HG03354 (cell line): ENCODE measurements at regions not wholly inside any gene's neighbourhood (a gene's known extent, or its start where the extent isn't known, plus 50 kb on each side); places are given as distances from the start of the nearest gene placed in this dataset.
A peak's percentile ranks its signal among the peaks of the same experiment; 100 is the strongest.
"Not testable (repeated sequence)": the region's sequence is repeated elsewhere in the genome, so short reads cannot be mapped to it uniquely, and the experiment has no call there.

ENCODE experiments used
- ATAC-seq: cut with Tn5 transposase; IDR thresholded peaks from one replicate; pipeline ENCODE4 v1.9.1; 2021; ENCODE audit warnings: mild to moderate bottlenecking; ENCODE audit not compliant: unreplicated experiment, poor library complexity, severe bottlenecking

- no peak for ATAC-seq
These were observed 200.3 kb downstream of the C9orf152 start for GRCh38 chr9:110007477-110008270.

GRCh38 chr9:110008663-110009062 is 199.3 kb downstream of the C9orf152 start:
- ATAC-seq = no peak

- ATAC-seq = no peak
These were observed 196.2 kb downstream of the C9orf152 start for GRCh38 chr9:110011628-110012320.

GRCh38 chr9:110013064-110013463 is 194.9 kb downstream of the C9orf152 start:
- ATAC-seq = no peak

GRCh38 chr9:110015759-110016158 is 192.2 kb downstream of the C9orf152 start:
- ATAC-seq = no peak

- no peak for ATAC-seq
These were observed 191.6 kb downstream of the C9orf152 start for GRCh38 chr9:110016340-110016739.

- not testable (repeated sequence) for ATAC-seq
These were observed 187.7 kb downstream of the C9orf152 start for GRCh38 chr9:110020216-110020615.

GRCh38 chr9:110021891-110022290 is 186.1 kb downstream of the C9orf152 start:
- ATAC-seq = peak; percentile 91

GRCh38 chr9:110023221-110023620 is 184.7 kb downstream of the C9orf152 start:
- ATAC-seq = not testable (repeated sequence)

- peak; percentile 50 for ATAC-seq
These were observed 182.3 kb downstream of the C9orf152 start for GRCh38 chr9:110025551-110026170.

- ATAC-seq = no peak
These were observed 180.3 kb downstream of the C9orf152 start for GRCh38 chr9:110027671-110028081.

GRCh38 chr9:110028271-110028670 is 179.7 kb downstream of the C9orf152 start:
- ATAC-seq = no peak

GRCh38 chr9:110028676-110029075 is 179.3 kb downstream of the C9orf152 start:
- no peak for ATAC-seq

- no peak for ATAC-seq
These were observed 178.5 kb downstream of the C9orf152 start for GRCh38 chr9:110029429-110029955.

- no peak for ATAC-seq
These were observed 177.9 kb downstream of the C9orf152 start for GRCh38 chr9:110029956-110030480.

- no peak for ATAC-seq
These were observed 177.3 kb downstream of the C9orf152 start for GRCh38 chr9:110030632-110031031.

GRCh38 chr9:110031511-110032173 is 176.3 kb downstream of the C9orf152 start:
- ATAC-seq = no peak

- ATAC-seq = not testable (repeated sequence)
These were observed 175.4 kb downstream of the C9orf152 start for GRCh38 chr9:110032532-110032931.

GRCh38 chr9:110033869-110034268 is 174.1 kb downstream of the C9orf152 start:
- no peak for ATAC-seq

GRCh38 chr9:110036286-110036685 is 171.7 kb downstream of the C9orf152 start:
- no peak for ATAC-seq
